WTC11 (cell line): ENCODE measurements at regions not wholly inside any gene's neighbourhood (a gene's known extent, or its start where the extent isn't known, plus 50 kb on each side); places are given as distances from the start of the nearest gene placed in this dataset.

Source experiments
- ATF1 ChIP-seq: sonication (generic); formaldehyde crosslinking; IDR thresholded peaks from 2 replicates; pipeline ENCODE4 v1.8.1; 2023; ENCODE audit warnings: mild to moderate bottlenecking, moderate library complexity, missing genetic modification reagents
- ATF2 ChIP-seq: sonication (generic); formaldehyde crosslinking; IDR thresholded peaks from 2 replicates; pipeline ENCODE4 v1.8.1; 2022; ENCODE audit warnings: low read depth, missing genetic modification reagents, borderline replicate concordance
- CREB1 ChIP-seq: sonication (generic); formaldehyde crosslinking; IDR thresholded peaks from 2 replicates; pipeline ENCODE4 v1.8.0; 2023; ENCODE audit warnings: mild to moderate bottlenecking, missing genetic modification reagents
- CTCF ChIP-seq: fragments of 200-600 bp; IDR thresholded peaks from 2 replicates; pipeline ENCODE4 v1.8.0; 2022; ENCODE audit warnings: antibody characterized with exemption
- FOXJ3 ChIP-seq: sonication (generic); formaldehyde crosslinking; IDR thresholded peaks from 2 replicates; pipeline ENCODE4 v1.9.0; 2021; ENCODE audit warnings: missing genetic modification reagents, mild to moderate bottlenecking, borderline replicate concordance
- FOXK1 ChIP-seq: sonication (generic); formaldehyde crosslinking; IDR thresholded peaks from 2 replicates; pipeline ENCODE4 v1.8.0; 2022; ENCODE audit warnings: mild to moderate bottlenecking, moderate library complexity, missing genetic modification reagents
- FOXP4 ChIP-seq: sonication (generic); formaldehyde crosslinking; IDR thresholded peaks from 2 replicates; pipeline ENCODE4 v1.8.0; 2022; ENCODE audit warnings: mild to moderate bottlenecking, missing genetic modification reagents
- GABPB1 ChIP-seq: sonication (generic); formaldehyde crosslinking; IDR thresholded peaks from 2 replicates; pipeline ENCODE4 v1.8.1; 2023; ENCODE audit warnings: mild to moderate bottlenecking, missing genetic modification reagents
- GRHL2 ChIP-seq: fragments of 250-450 bp; sonication (Bioruptor Pico); IDR thresholded peaks from 2 replicates; pipeline ENCODE4 v1.8.0; 2022; ENCODE audit warnings: mild to moderate bottlenecking, moderate library complexity; ENCODE audit not compliant: insufficient replicate concordance, severe bottlenecking
- MAX ChIP-seq: sonication (generic); formaldehyde crosslinking; IDR thresholded peaks from 2 replicates; pipeline ENCODE4 v1.8.0; 2022; ENCODE audit warnings: mild to moderate bottlenecking, missing genetic modification reagents
- SMAD4 ChIP-seq: sonication (generic); formaldehyde crosslinking; IDR thresholded peaks from 2 replicates; pipeline ENCODE4 v1.8.0; 2022; ENCODE audit warnings: mild to moderate bottlenecking, missing genetic modification reagents
- TCF7 ChIP-seq: sonication (generic); formaldehyde crosslinking; IDR thresholded peaks from 2 replicates; pipeline ENCODE4 v1.8.0; 2022; ENCODE audit warnings: mild to moderate bottlenecking, low read depth, missing genetic modification reagents, moderate library complexity
- ZSCAN18 ChIP-seq: fragments of 250-450 bp; sonication (Bioruptor Pico); IDR thresholded peaks from 2 replicates; pipeline ENCODE4 v2.1.2; 2022; ENCODE audit warnings: mild to moderate bottlenecking, moderate library complexity

- TF ChIP-seq CTCF: no peak
- no peak for TF ChIP-seq TCF7 (CRISPR knock-in tag)
- no peak for TF ChIP-seq FOXK1 (CRISPR knock-in tag)
- TF ChIP-seq GABPB1 (CRISPR knock-in tag): no peak
- no peak for TF ChIP-seq GRHL2 (CRISPR knock-in tag)
- no peak for TF ChIP-seq ZSCAN18
- no peak for TF ChIP-seq ATF1 (CRISPR knock-in tag)
- TF ChIP-seq MAX (CRISPR knock-in tag): no peak
- TF ChIP-seq ATF2 (CRISPR knock-in tag): no peak
- TF ChIP-seq FOXJ3 (CRISPR knock-in tag): no peak
- TF ChIP-seq SMAD4 (CRISPR knock-in tag): no peak
- no peak for TF ChIP-seq CREB1 (CRISPR knock-in tag)
- TF ChIP-seq FOXP4: no peak
Observed at GRCh38 chr9:82736701-82737100, 326.2 kb downstream of the RASEF start.
